ENCODE measurements at regions not wholly inside any gene's neighbourhood (a gene's known extent, or its start where the extent isn't known, plus 50 kb on each side); places are given as distances from the start of the nearest gene placed in this dataset.
A peak's percentile ranks its signal among the peaks of the same experiment; 100 is the strongest.

DNA sequence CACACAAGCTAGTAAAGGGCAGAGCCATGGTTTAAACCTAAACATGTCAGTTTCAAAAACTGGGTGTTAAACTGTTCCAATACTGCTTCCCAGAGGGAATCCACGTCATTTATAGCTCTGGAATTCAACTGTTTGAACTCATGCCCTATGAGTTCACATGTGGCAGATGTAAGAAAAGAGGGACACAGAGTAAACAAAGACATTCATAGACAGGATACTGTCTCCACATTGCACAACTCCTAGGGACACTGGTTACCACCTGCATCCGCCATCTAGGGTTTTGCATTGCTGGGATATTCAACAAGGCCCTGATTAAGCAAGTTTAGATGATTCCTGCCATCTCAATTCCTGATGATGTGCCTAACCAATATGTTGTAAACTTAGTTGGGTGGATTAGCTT is 134.1 kb upstream of the COL8A1 start:
- no peak for TF ChIP-seq CTCF (IDR thresholded peaks at IDR 0.05; ENCODE audit: unreplicated experiment)
- Mint-ChIP-seq H3K36me3 (ENCODE audit: low read depth, unreplicated experiment) (no peaks in the 10 kb centered on the region), H3K27ac (ENCODE audit: unreplicated experiment) (no peak overlapping the region), H3K4me1 (ENCODE audit: unreplicated experiment) (peaks cover 30% of the 10 kb centered on the region), H3K27me3 (ENCODE audit: unreplicated experiment) (peaks cover 4% of the 10 kb centered on the region), H3K4me3 (ENCODE audit: unreplicated experiment) (no peak overlapping the region), H3K9me3 (ENCODE audit: unreplicated experiment) (no peaks in the 10 kb centered on the region)
- DNase-seq (ENCODE audit: low spot score) = no peak

GRCh38 chr3:99503350-99503749 is 135.0 kb upstream of the COL8A1 start:
- no peak overlapping the region for H3K4me3 Mint-ChIP-seq (ENCODE audit: unreplicated experiment)
- peaks cover 22% of the 10 kb centered on the region for H3K4me1 Mint-ChIP-seq (ENCODE audit: unreplicated experiment)
- H3K36me3 Mint-ChIP-seq (ENCODE audit: low read depth, unreplicated experiment) = no peaks in the 10 kb centered on the region
- H3K9me3 Mint-ChIP-seq (ENCODE audit: unreplicated experiment) = no peaks in the 10 kb centered on the region
- no peak overlapping the region for H3K27ac Mint-ChIP-seq (ENCODE audit: unreplicated experiment)
- TF ChIP-seq CTCF (IDR thresholded peaks at IDR 0.05; ENCODE audit: unreplicated experiment) = no peak
- DNase-seq (ENCODE audit: low spot score) = no peak
- peaks cover 4% of the 10 kb centered on the region for H3K27me3 Mint-ChIP-seq (ENCODE audit: unreplicated experiment)

GRCh38 chr3:99502871-99503270 is 135.5 kb upstream of the COL8A1 start:
- Mint-ChIP-seq H3K27me3 (ENCODE audit: unreplicated experiment) (peaks cover 2% of the 10 kb centered on the region), H3K27ac (ENCODE audit: unreplicated experiment) (peak overlapping the region; percentile 26), H3K9me3 (ENCODE audit: unreplicated experiment) (no peaks in the 10 kb centered on the region), H3K36me3 (ENCODE audit: low read depth, unreplicated experiment) (no peaks in the 10 kb centered on the region), H3K4me1 (ENCODE audit: unreplicated experiment) (peaks cover 17% of the 10 kb centered on the region), H3K4me3 (ENCODE audit: unreplicated experiment) (no peak overlapping the region)
- TF ChIP-seq CTCF (IDR thresholded peaks at IDR 0.05; ENCODE audit: unreplicated experiment) = no peak
- DNase-seq (ENCODE audit: low spot score) = no peak

GRCh38 chr3:99500485-99500884 is 137.9 kb upstream of the COL8A1 start:
- H3K27ac Mint-ChIP-seq (ENCODE audit: unreplicated experiment) = no peak overlapping the region
- no peaks in the 10 kb centered on the region for H3K9me3 Mint-ChIP-seq (ENCODE audit: unreplicated experiment)
- H3K27me3 Mint-ChIP-seq (ENCODE audit: unreplicated experiment) = peaks cover 2% of the 10 kb centered on the region
- DNase-seq (ENCODE audit: low spot score) = no peak
- no peak for TF ChIP-seq CTCF (IDR thresholded peaks at IDR 0.05; ENCODE audit: unreplicated experiment)
- H3K4me1 Mint-ChIP-seq (ENCODE audit: unreplicated experiment) = peaks cover 14% of the 10 kb centered on the region
- H3K4me3 Mint-ChIP-seq (ENCODE audit: unreplicated experiment) = no peak overlapping the region
- H3K36me3 Mint-ChIP-seq (ENCODE audit: low read depth, unreplicated experiment) = no peaks in the 10 kb centered on the region

DNA sequence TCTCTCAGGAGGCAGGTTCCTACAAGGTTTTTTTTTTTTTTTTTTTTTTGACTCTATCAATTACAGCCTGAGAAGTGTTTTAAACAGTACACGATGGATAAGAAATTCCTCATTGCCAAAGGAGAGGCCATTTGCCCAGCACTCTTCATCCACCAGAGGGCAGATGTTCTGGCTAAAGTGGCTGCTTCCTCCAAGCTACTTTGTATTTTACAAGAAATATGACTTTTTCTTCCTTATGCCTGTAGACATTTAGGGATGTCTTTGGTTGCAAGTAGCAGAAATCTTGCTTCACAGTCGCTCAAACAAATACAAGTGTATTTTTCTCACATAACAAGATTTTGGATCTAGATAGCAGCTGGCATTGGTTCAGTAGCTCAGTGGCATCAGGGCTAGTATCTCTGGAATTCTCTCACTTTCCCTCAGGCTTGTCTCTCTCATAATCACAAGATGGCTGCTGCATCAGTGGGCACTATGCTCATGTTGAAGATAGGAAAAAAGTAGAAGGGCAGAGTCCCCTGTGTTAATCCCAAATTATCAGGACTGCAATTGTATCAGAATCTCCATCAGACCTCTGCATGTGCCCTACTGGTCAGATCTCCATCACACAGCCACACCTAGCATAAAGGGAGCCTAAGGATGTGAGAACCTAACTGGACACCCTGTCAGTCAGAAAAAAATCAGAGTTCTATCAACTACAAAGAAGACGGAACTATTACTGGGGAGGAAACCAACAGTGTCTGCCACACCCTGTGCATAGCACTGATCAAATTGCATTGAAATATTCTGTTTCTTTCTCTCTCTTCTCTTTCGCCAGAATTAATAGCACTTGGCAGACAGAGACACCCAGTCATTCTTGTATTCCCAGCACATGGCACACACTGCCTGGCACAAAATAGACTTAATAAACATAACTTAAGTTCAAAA is 138.9 kb upstream of the COL8A1 start:
- H3K9me3 Mint-ChIP-seq (ENCODE audit: unreplicated experiment) = no peaks in the 10 kb centered on the region
- H3K36me3 Mint-ChIP-seq (ENCODE audit: low read depth, unreplicated experiment) = no peaks in the 10 kb centered on the region
- H3K27ac Mint-ChIP-seq (ENCODE audit: unreplicated experiment) = no peak overlapping the region
- H3K4me3 Mint-ChIP-seq (ENCODE audit: unreplicated experiment) = no peak overlapping the region
- TF ChIP-seq CTCF (IDR thresholded peaks at IDR 0.05; ENCODE audit: unreplicated experiment) = peak; percentile 72
- peak; percentile 49 for DNase-seq (ENCODE audit: low spot score)
- peaks cover 2% of the 10 kb centered on the region for H3K27me3 Mint-ChIP-seq (ENCODE audit: unreplicated experiment)
- H3K4me1 Mint-ChIP-seq (ENCODE audit: unreplicated experiment) = peaks cover 14% of the 10 kb centered on the region

Data from endothelial cell (in vitro differentiated cells).